ENCODE measurements at regions not wholly inside any gene's neighbourhood (a gene's known extent, or its start where the extent isn't known, plus 50 kb on each side); places are given as distances from the start of the nearest gene placed in this dataset.

DNA sequence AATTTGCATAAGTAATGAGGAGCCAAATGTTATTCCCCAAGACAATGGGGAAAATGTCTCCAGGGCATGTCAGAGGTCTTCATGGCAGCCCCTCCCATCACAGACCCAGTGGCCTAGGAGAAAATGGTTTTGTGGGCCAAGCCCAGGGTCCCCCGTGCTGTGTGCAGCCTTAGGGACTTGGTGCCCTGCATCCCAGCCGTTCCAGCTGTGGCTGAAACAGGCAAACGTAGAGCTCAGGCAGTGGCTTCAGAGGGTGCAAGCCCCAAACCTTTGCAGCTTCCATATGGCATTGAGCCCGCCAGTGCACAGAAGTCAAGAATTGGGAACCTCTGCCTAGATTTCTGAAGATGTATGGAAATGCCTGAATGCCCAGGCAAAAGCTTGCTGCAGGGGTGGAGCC lies 79.9 kb downstream of the FAM181B start:
- no peak overlapping the region for H3K9ac ChIP-seq (ENCODE audit: extremely low read depth, insufficient read length, low read length)
- no peak overlapping the region for H3K23ac ChIP-seq (ENCODE audit: insufficient read length, low read depth, low read length)
- no peaks in the 10 kb centered on the region for H4K20me1 ChIP-seq (ENCODE audit: control insufficient read depth, insufficient read depth, insufficient read length)
- H4K8ac ChIP-seq (replicated peaks; ENCODE audit: insufficient read length, low read depth, low read length), result no peak overlapping the region
- no peaks in the 10 kb centered on the region for H3K4me1 ChIP-seq (ENCODE audit: insufficient read depth, low read length)
- no peak overlapping the region for H3T11ph ChIP-seq (ENCODE audit: low read length)
- H3K9me3 ChIP-seq (ENCODE audit: control insufficient read depth, low read depth, low read length), result no peaks in the 10 kb centered on the region
- no peak overlapping the region for H2BK15ac ChIP-seq (ENCODE audit: low read depth, low read length)
- no peaks in the 10 kb centered on the region for H3K79me2 ChIP-seq (ENCODE audit: insufficient read depth, low read length)
- no peaks in the 10 kb centered on the region; a peak in 2 of 5 replicates for H3K9me3 Mint-ChIP-seq
- no peak overlapping the region for H2AK5ac ChIP-seq (ENCODE audit: insufficient read length, low read length)
- H2BK12ac ChIP-seq (ENCODE audit: insufficient read length, low read depth, low read length), result no peak overlapping the region
- no peak overlapping the region for H2BK5ac ChIP-seq (ENCODE audit: insufficient read length, low read length)
- no peak overlapping the region for H3K4ac ChIP-seq (ENCODE audit: low read depth, low read length)
- no peaks in the 10 kb centered on the region; a peak in 2 of 7 replicates for H3K36me3 Mint-ChIP-seq (ENCODE audit: insufficient read depth in 1 of 3, low read depth in 3 of 3)
- DNase-seq, result no peak
- H3K56ac ChIP-seq (ENCODE audit: insufficient read length, low read depth, low read length), result no peak overlapping the region
- H3K4me2 ChIP-seq (ENCODE audit: insufficient read depth, insufficient read length, low read length), result no peak overlapping the region
- no peak overlapping the region for H4K91ac ChIP-seq (ENCODE audit: insufficient read length, low read depth, low read length)
- no peak overlapping the region for H4K5ac ChIP-seq (ENCODE audit: insufficient read length, low read depth, low read length)
- TF ChIP-seq, protein P1, sequence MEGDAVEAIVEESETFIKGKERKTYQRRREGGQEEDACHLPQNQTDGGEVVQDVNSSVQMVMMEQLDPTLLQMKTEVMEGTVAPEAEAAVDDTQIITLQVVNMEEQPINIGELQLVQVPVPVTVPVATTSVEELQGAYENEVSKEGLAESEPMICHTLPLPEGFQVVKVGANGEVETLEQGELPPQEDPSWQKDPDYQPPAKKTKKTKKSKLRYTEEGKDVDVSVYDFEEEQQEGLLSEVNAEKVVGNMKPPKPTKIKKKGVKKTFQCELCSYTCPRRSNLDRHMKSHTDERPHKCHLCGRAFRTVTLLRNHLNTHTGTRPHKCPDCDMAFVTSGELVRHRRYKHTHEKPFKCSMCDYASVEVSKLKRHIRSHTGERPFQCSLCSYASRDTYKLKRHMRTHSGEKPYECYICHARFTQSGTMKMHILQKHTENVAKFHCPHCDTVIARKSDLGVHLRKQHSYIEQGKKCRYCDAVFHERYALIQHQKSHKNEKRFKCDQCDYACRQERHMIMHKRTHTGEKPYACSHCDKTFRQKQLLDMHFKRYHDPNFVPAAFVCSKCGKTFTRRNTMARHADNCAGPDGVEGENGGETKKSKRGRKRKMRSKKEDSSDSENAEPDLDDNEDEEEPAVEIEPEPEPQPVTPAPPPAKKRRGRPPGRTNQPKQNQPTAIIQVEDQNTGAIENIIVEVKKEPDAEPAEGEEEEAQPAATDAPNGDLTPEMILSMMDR (conservative IDR thresholded peaks at IDR 0.05), result no peak
- H3K23me2 ChIP-seq (ENCODE audit: insufficient read length, low read depth, low read length, poor library complexity, severe bottlenecking), result no peaks in the 10 kb centered on the region
- H3K27me3 Mint-ChIP-seq (ENCODE audit: low read depth), result no peaks in the 10 kb centered on the region; the same call in none of the 2 replicates
- H3K27ac ChIP-seq (ENCODE audit: insufficient read length, low read depth, low read length), result no peak overlapping the region
- H3K4me3 Mint-ChIP-seq, result no peak overlapping the region
- no peak overlapping the region for H3K18ac ChIP-seq (ENCODE audit: insufficient read length, low read depth, low read length)
- no peak overlapping the region for H3K14ac ChIP-seq (ENCODE audit: insufficient read depth, low read length)
- no peak overlapping the region for H2BK20ac ChIP-seq (ENCODE audit: low read depth, low read length, poor library complexity, severe bottlenecking)
- H2BK120ac ChIP-seq (ENCODE audit: low read depth, low read length, poor library complexity, severe bottlenecking), result no peak overlapping the region
- H3K27ac Mint-ChIP-seq, result no peak overlapping the region
- 0 out of 4 replicates have a peak, but pooled peaks cover 0 to 3% of the 10 kb centered on the region in 2 experiments for H3K4me1 Mint-ChIP-seq
- H3K79me1 ChIP-seq (ENCODE audit: insufficient read depth, low read depth, low read length, poor library complexity, severe bottlenecking), result no peaks in the 10 kb centered on the region
- no CpG with 5 or more reads among the region's 4 CpGs for WGBS (ENCODE audit: extremely low coverage, insufficient read length, low lambda C conversion rate)
- H2AFZ ChIP-seq (ENCODE audit: low read length), result no peak overlapping the region
- H3K27me3 ChIP-seq (ENCODE audit: insufficient read depth, low read length), result no peaks in the 10 kb centered on the region

All from H9 (cell line).